NB4 (cell line): ENCODE measurements at regions not wholly inside any gene's neighbourhood (a gene's known extent, or its start where the extent isn't known, plus 50 kb on each side); places are given as distances from the start of the nearest gene placed in this dataset.
"Not testable (repeated sequence)": the region's sequence is repeated elsewhere in the genome, so short reads cannot be mapped to it uniquely, and the experiment has no call there.

Experiments used
- DNase-seq: peaks from one replicate; pipeline ENCODE4 v3.0.0; 2010; ENCODE audit warnings: low read depth
- H3K4me3 ChIP-seq: one replicate; pipeline ENCODE4 v1.5.1; 2011; ENCODE audit warnings: mild to moderate bottlenecking, low read depth, low read length, moderate library complexity
- MYC ChIP-seq: IDR thresholded peaks from 2 replicates; pipeline ENCODE4 v1.6.1; 2011; ENCODE audit warnings: low read depth, low read length
- POLR2A ChIP-seq: IDR thresholded peaks from 2 replicates; pipeline ENCODE4 v1.6.1; 2011; ENCODE audit warnings: mild to moderate bottlenecking; ENCODE audit not compliant: insufficient read length; ENCODE audit errors: extremely low read depth
- TF ChIP-seq, protein P1 (sequence below): IDR thresholded peaks from one replicate; pipeline ENCODE4 v1.5.1; 2012; ENCODE audit warnings: low read depth, low read length
- TF ChIP-seq, protein P2 (sequence below): IDR thresholded peaks from 2 replicates; pipeline ENCODE4 v1.6.1; 2011; ENCODE audit warnings: low read depth, low read length

DNA sequence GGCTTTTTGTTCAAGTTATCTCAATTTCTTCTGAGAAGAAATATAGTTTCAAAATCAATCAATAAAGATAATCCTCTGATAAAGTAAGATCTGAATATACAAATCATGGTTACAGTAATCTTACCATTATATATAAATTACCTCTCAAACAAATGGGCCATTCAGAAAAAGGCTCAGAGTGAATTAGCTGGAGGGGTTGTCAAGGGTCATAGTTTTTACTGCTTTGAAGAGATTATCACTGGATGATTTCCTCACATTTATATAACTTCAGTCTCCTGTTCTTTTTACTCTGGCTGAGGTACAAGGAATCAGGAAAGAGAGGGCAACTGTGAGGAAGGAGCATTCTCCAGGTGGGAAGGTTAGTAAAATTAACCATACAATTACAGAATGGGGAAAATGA, 148.6 kb upstream of the ELL2 start:
- H3K4me3 ChIP-seq = no peak overlapping the region
- no peak for DNase-seq
- TF ChIP-seq, protein P1, sequence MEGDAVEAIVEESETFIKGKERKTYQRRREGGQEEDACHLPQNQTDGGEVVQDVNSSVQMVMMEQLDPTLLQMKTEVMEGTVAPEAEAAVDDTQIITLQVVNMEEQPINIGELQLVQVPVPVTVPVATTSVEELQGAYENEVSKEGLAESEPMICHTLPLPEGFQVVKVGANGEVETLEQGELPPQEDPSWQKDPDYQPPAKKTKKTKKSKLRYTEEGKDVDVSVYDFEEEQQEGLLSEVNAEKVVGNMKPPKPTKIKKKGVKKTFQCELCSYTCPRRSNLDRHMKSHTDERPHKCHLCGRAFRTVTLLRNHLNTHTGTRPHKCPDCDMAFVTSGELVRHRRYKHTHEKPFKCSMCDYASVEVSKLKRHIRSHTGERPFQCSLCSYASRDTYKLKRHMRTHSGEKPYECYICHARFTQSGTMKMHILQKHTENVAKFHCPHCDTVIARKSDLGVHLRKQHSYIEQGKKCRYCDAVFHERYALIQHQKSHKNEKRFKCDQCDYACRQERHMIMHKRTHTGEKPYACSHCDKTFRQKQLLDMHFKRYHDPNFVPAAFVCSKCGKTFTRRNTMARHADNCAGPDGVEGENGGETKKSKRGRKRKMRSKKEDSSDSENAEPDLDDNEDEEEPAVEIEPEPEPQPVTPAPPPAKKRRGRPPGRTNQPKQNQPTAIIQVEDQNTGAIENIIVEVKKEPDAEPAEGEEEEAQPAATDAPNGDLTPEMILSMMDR = no peak
- TF ChIP-seq MYC = no peak
- TF ChIP-seq POLR2A = no peak
- TF ChIP-seq, protein P2, sequence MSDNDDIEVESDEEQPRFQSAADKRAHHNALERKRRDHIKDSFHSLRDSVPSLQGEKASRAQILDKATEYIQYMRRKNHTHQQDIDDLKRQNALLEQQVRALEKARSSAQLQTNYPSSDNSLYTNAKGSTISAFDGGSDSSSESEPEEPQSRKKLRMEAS = no peak

DNA sequence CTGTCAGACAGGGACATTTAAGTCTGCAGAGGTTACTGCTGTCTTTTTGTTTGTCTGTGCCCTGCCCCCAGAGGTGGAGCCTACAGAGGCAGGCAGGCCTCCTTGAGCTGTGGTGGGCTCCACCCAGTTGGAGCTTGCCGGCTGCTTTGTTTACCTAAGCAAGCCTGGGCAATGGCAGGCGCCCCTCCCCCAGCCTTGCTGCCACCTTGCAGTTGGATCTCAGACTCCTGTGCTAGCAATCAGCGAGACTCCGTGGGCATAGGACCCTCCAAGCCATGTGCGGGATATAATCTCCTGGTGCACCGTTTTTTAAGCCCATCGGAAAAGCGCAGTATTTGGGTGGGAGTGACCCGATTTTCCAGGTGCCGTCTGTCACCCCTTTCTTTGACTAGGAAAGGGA, 147.0 kb upstream of the ELL2 start:
- H3K4me3 ChIP-seq, DNase-seq: not testable (repeated sequence)

DNA sequence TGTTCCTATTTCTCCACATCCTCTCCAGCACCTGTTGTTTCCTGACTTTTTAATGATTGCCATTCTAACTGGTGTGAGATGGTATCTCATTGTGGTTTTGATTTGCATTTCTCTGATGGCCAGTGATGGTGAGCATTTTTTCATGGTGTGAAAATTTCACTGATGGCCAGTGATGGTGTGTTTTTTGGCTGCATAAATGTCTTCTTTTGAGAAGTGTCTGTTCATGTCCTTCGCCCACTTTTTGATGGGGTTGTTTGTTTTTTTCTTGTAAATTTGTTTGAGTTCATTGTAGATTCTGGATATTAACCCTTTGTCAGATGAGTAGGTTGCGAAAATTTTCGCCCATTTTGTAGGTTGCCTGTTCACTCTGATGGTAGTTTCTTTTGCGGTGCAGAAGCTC, 142.2 kb upstream of the ELL2 start:
- not testable (repeated sequence) for H3K4me3 ChIP-seq, DNase-seq

DNA sequence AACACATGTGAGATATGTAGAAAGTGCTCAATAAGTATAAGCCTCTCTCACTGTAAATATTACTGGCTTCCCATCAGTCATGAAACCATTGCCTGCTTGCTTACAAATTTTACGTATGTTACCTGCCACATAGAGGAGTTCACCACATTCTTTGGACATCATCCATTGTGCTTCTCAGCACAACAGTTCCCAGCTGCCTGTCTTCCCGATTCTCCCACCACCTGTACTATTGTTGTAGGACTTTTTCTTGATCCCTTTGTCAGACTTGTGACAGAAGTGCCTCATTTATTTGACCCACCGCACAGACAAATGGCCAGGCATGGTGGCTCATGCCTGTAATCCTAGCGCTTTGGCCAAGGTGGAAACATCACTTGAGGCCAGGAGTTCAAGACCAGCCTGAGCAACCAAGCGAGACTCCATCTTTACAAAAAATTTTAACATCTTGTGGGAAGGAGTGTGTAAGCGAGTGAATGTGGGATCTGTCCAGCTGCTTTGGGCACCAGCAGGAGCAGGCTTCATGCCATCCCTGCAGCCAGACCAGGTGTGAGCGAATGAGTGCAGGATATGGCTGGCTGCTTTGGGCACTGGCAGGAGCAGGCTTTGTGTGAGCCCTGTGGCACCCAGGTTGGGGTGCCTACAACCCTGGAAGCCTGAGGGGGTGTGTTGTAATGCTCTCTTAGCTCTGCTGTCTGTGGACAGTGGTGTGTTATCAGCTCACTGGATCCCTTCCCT, 139.9 kb upstream of the ELL2 start:
- H3K4me3 ChIP-seq = no peak overlapping the region
- no peak for DNase-seq
- TF ChIP-seq, protein P1 = no peak
- TF ChIP-seq, protein P2 = no peak
- TF ChIP-seq MYC (no peak), POLR2A (no peak)

DNA sequence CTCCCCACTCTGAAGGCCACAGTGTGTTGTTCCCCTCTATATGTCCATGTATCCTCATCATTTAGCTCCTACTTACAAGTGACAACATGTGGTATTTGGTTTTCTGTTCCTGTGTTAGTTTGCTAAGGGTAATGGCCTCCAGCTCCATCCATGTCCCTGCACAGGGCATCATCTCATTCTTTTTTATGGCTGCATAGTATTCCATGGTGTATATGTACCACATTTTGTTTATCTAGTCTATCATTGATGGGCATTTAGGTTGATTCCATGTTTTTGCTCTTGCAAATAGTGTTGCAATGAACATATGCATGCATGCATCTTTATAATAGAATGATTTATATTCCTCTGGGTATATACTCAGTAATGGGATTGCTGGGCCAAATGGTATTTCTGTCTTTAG, 135.8 kb upstream of the ELL2 start:
- not testable (repeated sequence) for H3K4me3 ChIP-seq, DNase-seq

DNA sequence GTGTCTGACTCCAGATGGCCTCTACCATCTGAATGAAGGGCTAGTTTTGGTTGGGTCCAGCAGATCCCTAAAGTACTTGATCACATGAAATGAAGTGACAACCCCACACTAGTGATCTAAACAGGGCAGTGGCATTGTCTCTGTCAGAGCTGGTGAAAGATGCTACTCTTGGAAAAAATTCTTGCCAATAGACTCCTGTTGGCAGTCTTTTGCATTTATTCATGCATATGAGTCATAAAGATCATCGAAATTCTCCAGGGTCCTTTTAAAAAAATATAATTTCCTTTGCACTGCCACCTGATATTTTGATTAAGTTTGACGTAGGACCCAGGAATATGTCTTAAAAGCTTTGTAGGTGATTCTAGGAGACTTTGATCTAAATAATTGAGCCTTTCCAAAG, 135.1 kb upstream of the ELL2 start:
- TF ChIP-seq, protein P2 = no peak
- TF ChIP-seq, protein P1 = no peak
- TF ChIP-seq MYC (no peak), POLR2A (no peak)
- no peak overlapping the region for H3K4me3 ChIP-seq
- no peak for DNase-seq

DNA sequence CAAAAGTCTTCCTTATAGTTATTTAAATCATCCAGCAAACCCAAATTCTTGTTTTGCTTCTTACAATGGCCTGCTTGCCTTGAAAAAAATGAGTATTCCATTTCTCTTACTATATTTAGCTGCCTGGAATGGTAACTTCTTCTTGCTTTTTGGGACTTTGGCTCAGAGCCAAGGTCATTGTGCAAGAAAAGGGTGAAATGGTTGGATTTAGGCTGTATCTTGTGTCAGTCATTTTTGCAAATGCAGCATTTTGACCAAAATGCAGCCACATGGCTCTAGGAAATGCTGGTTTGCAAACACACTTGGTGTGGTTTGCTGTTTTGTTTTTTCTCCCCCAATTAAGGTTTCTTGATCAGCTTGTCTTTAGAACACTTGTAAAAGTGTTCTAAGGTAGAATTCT, 133.3 kb upstream of the ELL2 start:
- H3K4me3 ChIP-seq = no peak overlapping the region
- no peak for DNase-seq
- TF ChIP-seq MYC = no peak
- TF ChIP-seq POLR2A = no peak
- TF ChIP-seq, protein P2 = no peak
- TF ChIP-seq, protein P1 = no peak

DNA sequence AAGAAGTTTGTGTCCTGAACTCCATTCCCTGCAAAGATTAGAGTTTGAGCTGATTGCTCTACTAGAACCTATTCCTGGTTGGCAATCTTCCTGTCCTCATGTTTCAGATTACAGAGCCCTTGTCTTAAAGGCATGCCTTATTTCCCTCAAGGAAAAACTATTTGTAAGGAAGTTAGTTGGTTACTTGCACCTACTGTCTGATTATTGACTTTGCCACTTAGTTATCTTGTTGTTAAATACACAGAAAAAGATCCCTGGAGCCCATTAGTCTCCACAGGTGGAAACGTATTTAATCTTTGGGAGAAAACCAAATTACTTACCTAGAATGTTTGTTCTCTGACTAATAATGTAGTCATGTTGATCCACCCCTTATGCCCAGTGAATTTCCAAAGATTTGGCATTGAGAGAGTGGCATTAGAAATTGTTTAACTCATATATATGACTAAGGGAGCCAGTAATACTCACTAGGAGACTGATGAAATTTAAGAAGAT, 132.3 kb upstream of the ELL2 start:
- no peak for TF ChIP-seq MYC
- TF ChIP-seq, protein P2 = no peak
- no peak for TF ChIP-seq POLR2A
- TF ChIP-seq, protein P1 = no peak
- no peak overlapping the region for H3K4me3 ChIP-seq
- DNase-seq = no peak
